Stomach (tissue), 8 donors: ENCODE measurements at regions not wholly inside any gene's neighbourhood (a gene's known extent, or its start where the extent isn't known, plus 50 kb on each side); places are given as distances from the start of the nearest gene placed in this dataset.
"Not testable (repeated sequence)": the region's sequence is repeated elsewhere in the genome, so short reads cannot be mapped to it uniquely, and the experiment has no call there.

Source experiments
- DNase-seq, 2 donors: peaks; one replicate each; pipeline versions ENCODE4 v3.0.0 to v3.0.0-alpha.2; 2013 to 2019
- H3K27ac ChIP-seq, 5 donors: fragments of 200-600 bp in 4 of 5; sonication (generic) in 4 of 5; one replicate each; pipeline ENCODE4 v1.5.1; 2013 to 2019; ENCODE audit warnings: mild to moderate bottlenecking in 1 of 5, moderate library complexity in 1 of 5
- H3K27me3 ChIP-seq, 3 donors: fragments of 200-600 bp; sonication (generic); one replicate each; pipeline ENCODE4 v1.5.1; 2017 to 2019; ENCODE audit warnings: mixed run types in 1 of 3
- H3K36me3 ChIP-seq, 4 donors: fragments of 200-600 bp; sonication (generic); 1 replicate in 3 of 4; 2 replicates in 1 of 4; pipeline ENCODE4 v1.5.1; 2016 to 2019
- H3K4me1 ChIP-seq, 4 donors: fragments of 200-600 bp; sonication (generic); one replicate each; pipeline ENCODE4 v1.5.1; 2016 to 2019
- H3K4me3 ChIP-seq, 4 donors: fragments of 200-600 bp; sonication (generic) in 3 of 4; one replicate each; pipeline ENCODE4 v1.5.1; 2016 to 2019; ENCODE audit warnings: mild to moderate bottlenecking in 1 of 4
- H3K9me3 ChIP-seq, 4 donors: fragments of 200-600 bp; sonication (generic); one replicate each; pipeline ENCODE4 v1.5.1; 2016 to 2019
- CTCF ChIP-seq, 7 experiments: fragments of 450-650 bp in 4 of 7; fragments of 200-600 bp in 3 of 7; sonication (generic) in 3 of 7; IDR thresholded peaks; one replicate each; pipeline ENCODE4 v1.5.1; 2016 to 2019; ENCODE audit warnings: antibody characterized with exemption in 7 of 7, control low read depth in 2 of 7, mild to moderate bottlenecking in 1 of 7
- EP300 ChIP-seq: sonication (generic); formaldehyde crosslinking; IDR thresholded peaks from one replicate; pipeline ENCODE4 v1.6.1; 2017; ENCODE audit warnings: antibody characterized with exemption
- POLR2A ChIP-seq, 4 donors: fragments of 450-650 bp; IDR thresholded peaks; one replicate each; pipeline ENCODE4 v1.6.1; 2016; ENCODE audit warnings: antibody characterized with exemption in 4 of 4, control low read depth in 2 of 4, mild to moderate bottlenecking in 1 of 4, moderate library complexity in 1 of 4
- POLR2AphosphoS5 ChIP-seq, 3 donors: sonication (generic); formaldehyde crosslinking; IDR thresholded peaks; one replicate each; pipeline ENCODE4 v1.6.1; 2016; ENCODE audit warnings: antibody characterized with exemption in 3 of 3
- WGBS, 5 donors: extraction: QIAGEN DNeasy Blood & Tissue Kit in 3 of 5; methylation state at CpG; one replicate each; pipeline versions ENCODE4 v1.1.5 to v1.1.7; 2013 to 2018; 5-methylcytosine and 5-hydroxymethylcytosine counted together
- intact Hi-C: fragments of 100-400 bp; cut with DNase I; formaldehyde crosslinking; loops from one replicate; pipeline ENCODE4 v1.15.1; 2023; ENCODE audit warnings: low total_unique reads
- donor health status: healthy with polysubstance abuse.
- donor health status: Bipolar disorder and iron deficiency.
- donor health status: healthy.

DNA sequence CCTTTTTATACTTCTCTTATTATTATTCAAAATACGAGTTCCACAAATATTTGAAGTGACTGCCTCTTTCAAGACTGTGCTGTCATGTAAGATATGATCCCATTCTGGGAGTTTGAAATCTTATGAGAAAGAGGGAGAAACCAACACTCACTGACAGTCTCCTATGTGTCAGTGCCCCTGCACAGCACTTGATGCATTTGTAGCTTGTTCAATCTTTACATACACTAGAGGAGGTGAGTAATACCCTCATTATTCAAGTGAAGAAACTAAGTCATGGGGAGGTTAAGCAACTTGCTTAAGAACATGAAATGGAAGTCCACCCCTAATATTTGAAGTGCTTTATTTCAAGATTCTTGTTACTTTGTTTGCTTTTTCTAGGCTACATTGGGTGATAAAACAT, 459.5 kb upstream of the FANCL start:
- Histone ChIP-seq H3K27ac (no peak overlapping the region), H3K4me3 (no peak overlapping the region), H3K4me1 (no peaks in the 10 kb centered on the region), H3K27me3 (no peaks in the 10 kb centered on the region), H3K9me3 (no peaks in the 10 kb centered on the region), H3K36me3 (no peaks in the 10 kb centered on the region)
- DNase-seq: no peak
- WGBS, 5 donors: 53 to 79% (median 68%) methylated on average over 1 of the region's 1 CpG
- intact Hi-C loops: no loop called here
- TF ChIP-seq POLR2A (IDR thresholded peaks at IDR 0.05) (no peak), EP300 (no peak), CTCF (IDR thresholded peaks at IDR 0.05) (no peak), POLR2AphosphoS5 (IDR thresholded peaks at IDR 0.05) (no peak)

GRCh38 chr2:58699411-58699810, 458.3 kb upstream of the FANCL start:
- Histone ChIP-seq H3K27ac (no peak overlapping the region), H3K4me3 (no peak overlapping the region), H3K4me1 (no peaks in the 10 kb centered on the region), H3K27me3 (no peaks in the 10 kb centered on the region), H3K9me3 (no peaks in the 10 kb centered on the region), H3K36me3 (no peaks in the 10 kb centered on the region)
- TF ChIP-seq POLR2A (IDR thresholded peaks at IDR 0.05) (no peak), POLR2AphosphoS5 (IDR thresholded peaks at IDR 0.05) (no peak)
- intact Hi-C loops: no loop called here
- 59 to 73% (median 70%) methylated on average over 3 of the region's 3 CpGs for WGBS, 5 donors
- no peak for DNase-seq

- WGBS, 5 donors: 70 to 78% (median 73%) methylated on average over 4 of the region's 4 CpGs
- Histone ChIP-seq H3K27me3 (no peaks in the 10 kb centered on the region), H3K9me3 (no peaks in the 10 kb centered on the region), H3K4me3 (no peak overlapping the region), H3K27ac (no peak overlapping the region), H3K36me3 (no peaks in the 10 kb centered on the region), H3K4me1 (no peaks in the 10 kb centered on the region)
- intact Hi-C loops: no loop called here
- DNase-seq: no peak
- TF ChIP-seq CTCF (IDR thresholded peaks at IDR 0.05): no peak
- TF ChIP-seq POLR2A (IDR thresholded peaks at IDR 0.05): no peak
- TF ChIP-seq EP300: no peak
- no peak for TF ChIP-seq POLR2AphosphoS5 (IDR thresholded peaks at IDR 0.05)
Observed at GRCh38 chr2:58698620-58699019, 457.5 kb upstream of the FANCL start.

DNA sequence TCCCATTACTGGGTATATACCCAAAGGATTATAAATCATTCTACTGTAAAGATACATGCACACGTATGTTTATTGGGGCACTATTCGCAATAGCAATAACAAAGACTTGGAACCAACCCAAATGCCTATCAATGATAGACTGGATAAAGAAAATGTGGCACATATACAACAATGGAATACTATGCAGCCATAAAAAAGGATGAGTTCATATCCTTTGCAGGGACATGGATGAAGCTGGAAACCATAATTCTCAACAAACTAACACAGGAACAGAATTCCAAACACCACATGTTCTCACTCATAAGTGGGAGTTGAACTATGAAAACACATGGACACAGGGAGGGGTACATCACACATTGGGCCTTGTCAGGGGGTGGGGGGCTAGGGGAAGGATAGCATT, 453.0 kb upstream of the FANCL start:
- DNase-seq, H3K36me3 ChIP-seq, H3K4me1 ChIP-seq, H3K27ac ChIP-seq, intact Hi-C loops, H3K9me3 ChIP-seq, H3K27me3 ChIP-seq, H3K4me3 ChIP-seq: not testable (repeated sequence)
- 76 to 94% (median 94%) methylated on average over 2 of the region's 2 CpGs for WGBS, 5 donors

- WGBS, 5 donors: 66 to 92% (median 80%) methylated on average over 2 of the region's 2 CpGs
- H3K27me3 ChIP-seq, DNase-seq, intact Hi-C loops, H3K9me3 ChIP-seq, H3K4me3 ChIP-seq, H3K36me3 ChIP-seq, H3K4me1 ChIP-seq, H3K27ac ChIP-seq: not testable (repeated sequence)
Observed at GRCh38 chr2:58691041-58691440, 449.9 kb upstream of the FANCL start.

DNA sequence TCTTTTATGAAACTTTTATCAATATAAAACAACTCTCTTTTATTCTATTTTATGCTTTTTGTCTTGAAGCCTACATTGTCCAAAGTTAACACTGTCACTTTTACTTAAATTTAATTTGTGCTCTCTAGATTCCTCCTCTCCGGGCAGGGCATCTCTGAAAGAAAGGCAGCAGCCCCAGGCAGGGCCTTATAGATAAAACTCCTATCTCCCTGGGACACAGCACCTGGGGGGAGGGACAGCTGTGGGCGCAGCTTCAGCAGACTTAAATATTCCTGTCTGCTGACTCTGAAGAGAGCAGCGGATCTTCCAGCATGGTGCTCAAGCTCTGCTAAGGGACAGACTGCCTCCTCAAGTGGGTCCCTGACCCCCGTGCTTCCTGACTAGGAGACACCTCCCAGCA, 447.7 kb upstream of the FANCL start:
- intact Hi-C loops: no loop called here

More for the DNA sequence above, 447.7 kb upstream of the FANCL start:
- H3K4me3 ChIP-seq: no peak overlapping the region
- TF ChIP-seq CTCF (IDR thresholded peaks at IDR 0.05) (no peak), POLR2AphosphoS5 (IDR thresholded peaks at IDR 0.05) (no peak), POLR2A (IDR thresholded peaks at IDR 0.05) (no peak), EP300 (no peak)
- no peak for DNase-seq
- WGBS, 5 donors: 60 to 72% (median 62%) methylated on average over 4 of the region's 4 CpGs
- H3K36me3 ChIP-seq: no peaks in the 10 kb centered on the region
- no peaks in the 10 kb centered on the region for H3K4me1 ChIP-seq
- peaks cover 0 to 7% (median 3%) of the 10 kb centered on the region in 4 donors for H3K9me3 ChIP-seq
- no peaks in the 10 kb centered on the region for H3K27me3 ChIP-seq
- no peak overlapping the region for H3K27ac ChIP-seq
